Activated CD4-positive, alpha-beta T cell treated with anti-CD3 and anti-CD28 coated beads, Interleukin-10, Interleukin-2, amounts not matched to agents 100 ng/mL and 50 ng/mL, durations not matched to agents 16 hours and 8 hours (primary cell): ENCODE measurements at regions not wholly inside any gene's neighbourhood (a gene's known extent, or its start where the extent isn't known, plus 50 kb on each side); places are given as distances from the start of the nearest gene placed in this dataset.

Experiments
- DNase-seq: peaks from one replicate; pipeline ENCODE4 v3.0.0-alpha.2; 2020

- DNase-seq = no peak
Observed at GRCh38 chr10:117718986-117719920, 176.7 kb downstream of the EMX2 start.

DNA sequence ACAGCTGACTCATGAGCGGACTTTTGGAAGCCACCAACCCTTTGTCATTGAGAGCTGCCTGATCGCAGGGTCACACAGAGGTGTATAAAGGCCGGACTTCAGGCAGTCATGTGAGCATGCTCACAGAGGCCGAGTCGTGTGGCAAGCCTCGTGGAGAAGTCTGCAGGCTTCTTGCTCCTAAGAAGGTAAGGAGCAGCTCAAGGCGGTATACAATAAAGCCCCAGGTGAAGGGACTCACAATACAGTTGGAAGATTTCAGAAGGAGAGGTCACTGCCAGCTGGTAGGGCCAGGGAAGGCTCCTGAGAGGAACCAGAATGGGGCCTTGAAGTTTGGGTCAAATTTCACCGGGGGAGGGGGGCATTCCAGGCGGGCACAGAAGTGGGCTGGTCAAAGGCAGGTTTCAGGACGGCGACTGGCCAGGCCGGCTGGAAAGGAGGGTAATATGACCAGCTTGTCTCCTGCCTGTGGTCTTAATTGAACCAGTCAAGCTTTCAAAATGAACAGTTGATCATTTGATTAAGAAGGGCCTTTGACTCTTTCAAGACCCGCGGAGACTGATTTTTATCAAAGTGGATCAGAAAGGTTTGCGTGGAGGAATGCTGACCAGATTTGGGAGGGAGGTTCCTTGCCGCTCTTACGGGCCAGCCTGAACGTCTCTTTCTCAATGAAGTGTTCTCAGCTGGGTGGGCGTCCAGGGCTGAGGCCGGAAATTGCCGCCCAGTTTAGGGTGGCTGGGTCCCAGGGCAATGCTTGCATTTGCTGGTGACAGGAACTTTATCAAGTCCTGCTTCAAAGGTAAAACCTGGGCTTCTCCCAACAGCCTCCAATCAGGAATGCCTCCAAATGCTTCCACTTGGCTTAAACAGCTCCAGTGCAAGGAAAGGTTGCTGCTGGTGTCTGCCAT lies 178.6 kb downstream of the EMX2 start:
- no peak for DNase-seq

GRCh38 chr10:117721873-117722272 lies 179.3 kb downstream of the EMX2 start:
- no peak for DNase-seq

DNA sequence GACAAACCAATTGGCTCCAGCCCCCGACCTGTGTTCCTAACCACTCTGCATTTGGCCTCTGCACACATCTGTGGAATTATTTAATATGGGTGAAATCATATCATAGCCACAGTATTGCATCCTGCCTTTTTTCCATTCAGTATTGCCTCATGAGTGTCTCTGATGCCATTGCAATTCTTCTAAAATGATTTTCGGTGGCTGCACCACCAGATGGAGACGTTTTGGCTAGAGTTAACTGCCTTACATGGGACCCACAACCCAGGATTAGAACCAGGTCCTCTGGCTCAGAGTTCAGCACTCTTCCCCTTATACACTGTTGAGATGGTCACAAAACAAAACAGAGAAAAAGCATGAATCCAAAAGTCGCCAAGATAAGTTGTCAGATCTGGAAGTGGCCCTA lies 180.8 kb downstream of the EMX2 start:
- DNase-seq = no peak

DNA sequence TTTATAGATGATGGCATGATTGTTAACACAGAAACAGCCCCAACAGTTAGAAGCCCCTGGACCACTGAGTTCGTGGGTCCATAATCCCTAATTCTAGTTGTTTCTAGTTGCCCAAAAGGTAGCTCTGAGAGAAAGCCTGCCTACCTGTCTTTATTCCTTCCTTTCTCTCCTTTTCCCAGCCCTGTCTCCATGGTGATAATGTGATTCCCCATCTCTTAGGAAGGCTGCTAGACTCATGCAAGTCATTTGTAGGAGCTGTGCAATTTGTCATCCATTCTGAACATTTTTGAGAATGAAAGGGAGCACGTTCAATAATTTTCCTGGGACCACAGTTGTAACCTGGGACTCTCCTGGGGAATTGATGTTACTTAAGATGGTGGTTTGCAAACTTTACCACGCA lies 183.4 kb downstream of the EMX2 start:
- no peak for DNase-seq

DNA sequence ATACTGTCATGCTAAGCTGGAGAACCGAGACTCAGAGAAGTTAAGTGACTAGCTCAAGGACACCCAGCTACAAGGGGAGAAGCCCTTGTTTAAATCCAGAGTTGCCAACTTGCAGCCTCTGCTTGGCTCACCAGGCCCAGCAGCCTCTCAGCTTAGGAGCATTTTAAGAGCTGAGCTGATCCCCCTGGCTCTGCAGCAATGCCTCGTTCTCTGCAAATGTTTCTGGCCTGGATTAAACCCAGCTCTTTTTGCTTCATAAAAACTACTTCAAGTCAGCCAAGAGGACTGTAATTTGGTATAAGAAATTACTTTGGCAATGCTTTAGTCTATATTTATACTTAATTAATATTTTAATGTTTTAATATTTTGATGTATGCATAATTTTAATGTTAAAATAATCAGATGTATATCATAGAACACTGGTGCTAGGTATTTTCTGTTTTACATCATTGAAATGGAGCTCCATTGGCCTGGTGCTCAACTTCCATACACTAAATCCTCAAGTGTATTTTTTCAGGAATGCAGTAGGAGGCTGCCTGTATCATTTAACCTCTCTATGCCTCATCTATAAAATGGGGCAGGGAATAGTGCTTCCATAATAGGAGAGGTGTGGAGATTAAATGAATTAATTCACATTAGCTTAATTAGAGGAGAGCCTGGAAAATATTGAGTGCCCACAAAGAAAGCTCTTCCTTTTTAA lies 184.2 kb downstream of the EMX2 start:
- DNase-seq = no peak

DNA sequence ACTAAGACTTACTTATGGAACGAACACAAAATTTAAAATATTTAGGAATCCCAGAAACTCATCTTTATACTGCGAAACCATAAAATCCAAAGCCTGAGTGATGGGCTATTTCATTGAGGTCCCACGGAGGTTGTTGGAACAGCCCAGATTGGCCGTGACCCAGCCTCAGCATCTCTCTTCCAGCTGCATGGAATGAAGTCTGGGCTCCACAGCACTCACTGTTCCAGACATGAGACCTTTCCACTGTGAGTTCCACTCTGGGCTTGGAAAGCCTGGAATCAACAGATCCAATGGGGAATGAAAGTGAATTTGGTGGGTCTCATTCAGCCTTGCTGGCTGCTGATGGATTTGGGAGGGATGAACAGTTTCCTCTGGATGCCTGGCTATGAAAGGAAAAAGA lies 184.9 kb downstream of the EMX2 start:
- DNase-seq = no peak

DNA sequence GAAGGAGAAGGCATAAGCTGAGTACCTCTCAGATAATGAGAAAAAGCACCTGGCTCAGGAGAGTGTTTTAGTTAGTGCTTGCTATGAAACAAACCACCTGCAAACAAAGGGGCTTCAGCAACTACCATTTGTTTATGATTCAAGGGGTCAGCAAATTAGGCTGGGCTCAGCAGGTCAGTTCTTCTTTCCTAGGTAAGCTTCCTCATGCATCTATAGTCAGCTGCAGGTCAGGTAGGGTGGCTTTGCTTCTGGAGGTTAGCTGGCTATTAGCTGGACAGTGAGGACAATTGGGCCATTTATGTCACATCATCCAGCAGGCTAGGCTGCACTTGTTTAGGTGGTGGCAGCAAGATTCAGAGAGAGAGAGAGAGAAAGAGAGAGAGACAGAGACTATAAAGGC lies 185.5 kb downstream of the EMX2 start:
- DNase-seq = no peak

DNA sequence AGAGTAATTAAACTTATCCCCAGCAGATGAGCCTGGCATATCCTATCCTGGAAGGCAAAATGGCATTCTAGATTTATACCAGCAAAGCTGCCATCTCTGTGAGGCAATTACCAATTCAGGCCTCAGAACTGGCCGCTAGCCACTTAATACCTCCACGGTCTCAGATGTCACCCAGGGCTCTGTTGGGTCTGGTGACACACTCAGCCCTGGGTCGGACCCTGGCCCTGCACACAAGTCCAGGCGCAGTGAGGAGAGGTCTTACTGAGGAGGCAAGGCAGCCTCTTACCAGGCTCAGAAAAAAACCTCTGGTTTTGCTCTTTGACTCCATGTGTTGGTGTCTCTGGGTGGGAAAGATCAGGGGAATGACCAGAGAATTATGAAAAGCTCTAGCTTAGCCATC lies 186.6 kb downstream of the EMX2 start:
- DNase-seq = no peak

DNA sequence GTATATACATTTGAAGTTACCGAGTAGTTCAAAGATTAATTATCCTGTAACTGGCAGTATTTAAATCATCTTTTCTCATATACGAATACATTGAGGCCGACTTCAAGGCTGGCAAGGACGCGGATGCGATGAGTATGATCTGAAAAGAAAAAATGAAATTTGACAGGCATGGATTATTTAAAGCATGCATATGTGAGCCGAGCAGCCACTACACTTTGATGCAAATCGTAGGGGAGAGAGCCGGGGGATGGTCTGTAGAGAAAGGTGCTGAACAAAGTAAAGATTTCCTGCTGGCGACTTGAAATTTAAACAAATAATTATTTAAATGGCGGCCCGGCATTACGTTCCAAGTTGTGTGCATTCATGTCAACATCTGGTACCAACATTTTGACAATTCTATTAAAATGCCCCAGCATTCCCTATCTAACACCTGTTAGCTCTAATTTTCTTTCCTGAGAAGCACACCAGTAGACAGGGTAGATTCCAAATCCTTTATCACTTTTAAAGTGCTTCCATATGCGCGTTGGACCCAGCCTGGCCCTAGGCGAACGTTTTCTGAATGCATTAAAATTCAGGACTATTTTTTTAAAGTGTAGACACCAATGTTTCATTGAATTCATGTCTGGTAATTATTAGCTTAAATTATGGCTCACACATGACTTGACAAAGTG lies 188.7 kb downstream of the EMX2 start:
- DNase-seq = no peak

- DNase-seq = no peak
Observed at GRCh38 chr10:117734731-117735405, 192.3 kb downstream of the EMX2 start.

- DNase-seq = no peak
Observed at GRCh38 chr10:117736655-117737054, 194.1 kb downstream of the EMX2 start.

GRCh38 chr10:117740088-117740487 lies 197.5 kb downstream of the EMX2 start:
- no peak for DNase-seq

DNA sequence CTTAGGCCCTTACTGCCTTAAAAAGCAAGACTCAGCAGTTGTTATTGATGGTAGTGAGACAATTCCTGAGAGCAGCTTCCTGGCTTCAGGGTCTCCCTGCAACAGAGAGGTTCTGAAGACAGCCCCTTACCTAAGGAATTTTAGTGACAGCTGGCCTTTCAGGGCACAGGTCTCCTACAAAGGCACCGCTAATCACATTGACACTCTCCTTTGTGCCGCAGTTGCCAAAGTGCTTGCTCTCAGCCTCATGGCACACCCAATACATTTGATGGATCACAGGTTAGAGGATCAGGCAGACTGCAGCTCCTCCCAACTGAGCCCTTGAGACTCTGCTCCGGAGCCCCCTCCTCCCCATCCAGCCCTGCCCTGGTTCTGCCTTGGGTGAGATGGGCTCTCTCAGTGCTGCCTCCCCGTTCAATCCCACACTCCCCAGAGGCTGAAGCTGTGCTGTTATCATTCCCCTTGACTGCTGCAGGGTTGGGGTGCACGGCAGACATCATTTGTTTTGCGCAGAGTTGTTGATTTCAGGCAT lies 198.2 kb downstream of the EMX2 start:
- no peak for DNase-seq

DNA sequence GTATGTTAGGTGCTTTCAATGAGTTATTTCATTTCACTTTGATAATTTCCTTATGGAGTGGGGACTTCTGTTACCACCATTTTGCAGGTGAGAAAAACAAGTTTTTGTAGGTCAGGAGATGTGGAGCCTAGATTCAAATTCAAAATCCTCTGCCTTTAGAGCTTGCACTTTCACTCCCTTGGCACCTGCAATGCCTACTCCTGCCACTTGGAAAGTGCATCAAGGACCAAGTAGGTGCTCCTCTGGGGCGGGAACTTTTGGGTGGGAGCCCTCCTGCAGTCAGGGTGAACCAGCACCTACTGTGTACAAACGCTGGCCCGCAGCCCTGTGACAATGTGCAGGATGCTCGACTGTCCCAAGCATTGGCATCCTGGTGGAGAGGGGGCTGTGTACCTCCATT lies 199.0 kb downstream of the EMX2 start:
- DNase-seq = no peak

DNA sequence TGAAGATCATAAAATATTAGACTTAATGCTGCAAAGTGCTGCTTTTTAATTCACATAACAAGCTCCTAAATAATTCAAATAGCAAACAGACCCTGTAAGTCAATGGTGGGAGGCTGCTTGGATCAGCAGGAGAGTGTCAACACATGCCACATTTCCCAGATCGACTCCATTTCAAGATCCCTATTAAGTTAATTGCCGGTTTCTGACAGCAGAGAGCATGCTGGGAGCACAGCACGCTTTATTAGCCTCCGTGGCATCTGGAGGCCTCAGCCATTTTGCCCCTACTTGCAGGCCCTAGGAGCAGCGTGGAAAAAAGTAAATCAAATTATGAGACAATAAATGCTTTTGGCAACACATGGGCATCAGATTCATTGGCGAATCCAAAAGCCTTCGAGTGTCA lies 201.0 kb downstream of the EMX2 start:
- no peak for DNase-seq

DNA sequence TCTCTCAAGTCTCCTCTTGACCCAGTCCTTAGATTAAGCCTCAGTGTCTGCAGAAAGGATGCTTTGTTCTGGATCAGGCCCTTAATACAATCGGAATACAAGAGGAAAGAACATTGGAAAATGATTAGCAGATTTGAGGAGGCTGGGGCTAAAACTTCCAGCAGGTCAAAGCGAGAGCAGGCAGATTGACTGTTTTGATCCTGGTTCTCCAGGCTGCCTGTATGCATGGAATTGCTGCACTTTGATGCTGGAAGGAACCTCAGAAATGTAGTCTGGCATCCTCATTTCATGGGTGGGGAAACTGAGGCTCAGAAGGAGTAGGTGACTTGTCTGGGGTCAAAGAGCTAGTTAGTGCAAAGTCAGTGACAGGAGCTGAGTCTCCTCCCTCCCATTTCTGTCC lies 202.8 kb downstream of the EMX2 start:
- no peak for DNase-seq

DNA sequence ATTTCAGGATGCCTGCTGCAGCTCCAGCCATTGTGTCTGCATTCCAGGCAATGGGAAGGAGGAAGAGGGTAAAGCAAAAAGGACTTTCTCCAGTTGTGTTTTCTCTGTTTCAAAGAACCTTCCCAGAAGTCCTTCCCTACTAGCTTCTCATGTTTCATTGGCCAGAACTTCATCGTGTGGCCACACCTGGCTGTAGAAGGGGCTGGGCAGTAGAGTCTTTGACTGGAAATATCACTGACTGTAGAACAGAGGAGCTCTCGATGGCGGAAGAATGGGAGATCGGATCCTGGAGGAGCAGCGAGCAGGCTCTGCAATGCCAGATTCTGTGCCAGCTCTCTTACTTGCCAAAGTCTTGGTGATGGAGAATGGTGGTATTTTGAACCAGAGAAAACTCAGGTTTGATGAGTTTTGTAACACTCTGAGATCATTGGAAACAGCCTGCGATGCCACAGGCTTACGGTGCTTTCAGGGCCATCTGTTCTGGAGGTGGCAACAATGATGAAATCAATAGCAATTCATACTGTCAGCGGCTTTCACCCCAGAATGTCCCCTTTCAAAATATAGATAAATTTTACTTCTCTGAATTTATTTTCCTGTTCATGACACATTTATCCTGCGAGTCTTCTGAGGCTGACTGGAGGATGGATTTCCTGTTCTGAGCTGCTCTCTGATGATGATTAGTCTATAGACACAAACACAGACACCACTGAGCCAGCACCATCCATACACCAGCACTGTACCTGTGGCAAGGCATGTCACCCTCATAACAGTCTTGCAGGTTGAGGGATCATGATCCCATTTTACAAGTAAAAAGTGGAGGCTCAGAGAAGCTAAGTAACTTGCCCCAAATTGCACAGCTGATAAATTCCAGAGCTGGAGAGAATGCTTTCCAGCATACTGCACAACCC lies 204.2 kb downstream of the EMX2 start:
- no peak for DNase-seq

GRCh38 chr10:117747636-117748035 lies 205.1 kb downstream of the EMX2 start:
- no peak for DNase-seq

GRCh38 chr10:117748058-117748457 lies 205.5 kb downstream of the EMX2 start:
- DNase-seq = no peak

GRCh38 chr10:117750616-117751015 lies 208.1 kb downstream of the EMX2 start:
- no peak for DNase-seq
